ENCODE measurements at regions not wholly inside any gene's neighbourhood (a gene's known extent, or its start where the extent isn't known, plus 50 kb on each side); places are given as distances from the start of the nearest gene placed in this dataset.

- TF ChIP-seq CTCF (IDR thresholded peaks at IDR 0.05), result no peak
- peaks cover 0 to 12% (median 0%) of the 10 kb centered on the region in 9 donors for H3K4me1 ChIP-seq
- DNase-seq, result no peak
- 75 to 88% methylated on average over 2 of the region's 2 CpGs for WGBS, 2 donors
- intact Hi-C loops (cut with DNase I), result no loop called here
- peaks cover 0 to 17% (median 0%) of the 10 kb centered on the region in 7 donors for H3K27me3 ChIP-seq
- no peaks in the 10 kb centered on the region for H3K36me3 ChIP-seq
- peaks cover 0 to 24% (median 0%) of the 10 kb centered on the region in 11 donors for H3K9me3 ChIP-seq
- H3K4me3 ChIP-seq, result no peak overlapping the region
- ATAC-seq, result no peak
- peak overlapping the region in 1 of 10 donors; percentile 41 for H3K27ac ChIP-seq
Observed at GRCh38 chr10:124279298-124279697, 139.4 kb downstream of the OAT start.

GRCh38 chr10:124278356-124278755 lies 140.4 kb downstream of the OAT start:
- no peak for TF ChIP-seq CTCF (IDR thresholded peaks at IDR 0.05)
- peaks cover 0 to 34% (median 6%) of the 10 kb centered on the region in 11 donors for H3K9me3 ChIP-seq
- 91 to 97% methylated on average over 5 of the region's 5 CpGs for WGBS, 2 donors
- H3K27ac ChIP-seq, result no peak overlapping the region
- H3K4me3 ChIP-seq, result no peak overlapping the region
- intact Hi-C loops (cut with DNase I), result no loop called here
- no peak for DNase-seq
- H3K4me1 ChIP-seq, result peaks cover 0 to 12% (median 0%) of the 10 kb centered on the region in 9 donors
- peaks cover 0 to 12% (median 0%) of the 10 kb centered on the region in 7 donors for H3K27me3 ChIP-seq
- no peaks in the 10 kb centered on the region for H3K36me3 ChIP-seq
- no peak for ATAC-seq

- no peaks in the 10 kb centered on the region for H3K27me3 ChIP-seq
- no peaks in the 10 kb centered on the region for H3K4me1 ChIP-seq
- TF ChIP-seq CTCF (IDR thresholded peaks at IDR 0.05), result no peak
- H3K4me3 ChIP-seq, result no peak overlapping the region
- no peak overlapping the region for H3K27ac ChIP-seq
- no peak for ATAC-seq
- no peak for DNase-seq
- intact Hi-C loops (cut with DNase I), result no loop called here
- 24 to 32% methylated on average over 1 of the region's 1 CpG for WGBS, 2 donors
- no peaks in the 10 kb centered on the region for H3K36me3 ChIP-seq
- peaks cover 0 to 39% (median 18%) of the 10 kb centered on the region in 11 donors for H3K9me3 ChIP-seq
Observed at GRCh38 chr10:124273141-124273540, 145.6 kb downstream of the OAT start.

- intact Hi-C loops (cut with DNase I), result no loop called here
Observed at GRCh38 chr10:124271676-124272075, 147.0 kb downstream of the OAT start.

More at GRCh38 chr10:124271676-124272075, 147.0 kb downstream of the OAT start:
- DNase-seq (no peak), ATAC-seq (no peak)
- peaks cover 0 to 8% (median 0%) of the 10 kb centered on the region in 9 donors for H3K4me1 ChIP-seq
- peaks cover 0 to 38% (median 18%) of the 10 kb centered on the region in 11 donors for H3K9me3 ChIP-seq
- H3K27me3 ChIP-seq, result no peaks in the 10 kb centered on the region
- H3K27ac ChIP-seq, result no peak overlapping the region
- no peaks in the 10 kb centered on the region for H3K36me3 ChIP-seq
- H3K4me3 ChIP-seq, result no peak overlapping the region
- WGBS, 2 donors, result 86 to 88% methylated on average over 4 of the region's 4 CpGs
- no peak for TF ChIP-seq CTCF (IDR thresholded peaks at IDR 0.05)

All from heart right ventricle (tissue), 16 donors.